ENCODE measurements at regions not wholly inside any gene's neighbourhood (a gene's known extent, or its start where the extent isn't known, plus 50 kb on each side); places are given as distances from the start of the nearest gene placed in this dataset.

- DNase-seq: no peak
Observed at GRCh38 chr2:238793306-238793705, 54.6 kb upstream of the TWIST2 start.

GRCh38 chr2:238793801-238794449 lies 54.0 kb upstream of the TWIST2 start:
- DNase-seq: no peak

DNA sequence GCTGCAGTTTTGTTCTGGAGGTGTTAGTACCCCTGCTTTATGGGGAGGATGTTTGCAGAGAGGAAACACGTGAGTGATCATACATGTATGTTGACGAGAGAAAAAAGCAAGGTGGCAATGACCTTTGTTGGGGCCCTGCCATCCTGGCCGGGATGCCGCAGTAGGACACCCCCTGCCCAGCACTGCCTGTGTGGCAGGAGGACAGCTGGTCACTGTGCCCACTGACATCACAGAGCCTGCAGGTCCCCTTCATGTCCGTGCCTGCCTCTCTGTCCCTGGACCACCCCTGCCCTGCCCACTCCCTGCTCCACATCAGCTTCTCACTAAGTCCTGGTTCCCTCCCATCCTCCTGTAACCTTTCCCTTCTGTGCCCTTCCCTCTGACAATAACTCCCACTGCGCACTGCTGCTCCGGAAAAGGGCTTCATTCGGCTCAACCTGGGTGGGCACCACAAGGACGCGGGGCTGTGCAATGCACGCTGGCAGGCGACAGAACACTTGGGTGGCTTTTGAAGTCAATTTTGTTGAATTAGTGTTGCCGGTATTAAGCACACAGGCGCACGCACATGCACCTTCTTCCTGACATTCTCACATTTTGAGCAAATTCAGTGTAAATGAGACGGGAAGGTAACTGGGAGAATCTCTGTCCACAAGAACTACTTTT lies 51.5 kb upstream of the TWIST2 start:
- no peak for DNase-seq

DNA sequence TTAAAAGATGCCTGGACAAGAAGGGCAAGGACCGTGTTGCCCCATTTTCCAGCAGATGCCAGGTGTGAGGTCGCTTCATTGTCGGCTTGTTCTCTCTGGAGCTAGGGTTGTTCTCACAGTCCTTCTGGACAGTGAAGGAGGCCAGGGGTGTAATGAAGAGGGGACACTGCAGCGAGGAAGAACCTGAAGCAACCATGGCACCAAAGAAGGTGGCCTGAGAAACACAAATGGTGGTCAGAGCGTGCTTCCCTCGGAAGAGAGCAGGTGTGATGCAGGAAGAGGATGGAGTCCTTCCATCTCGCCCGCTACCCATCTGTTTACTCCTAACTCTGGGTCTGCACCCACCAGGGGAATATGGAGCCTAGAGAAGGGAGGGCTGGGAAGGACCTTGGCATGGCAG lies 50.3 kb upstream of the TWIST2 start:
- no peak for DNase-seq
